Activated CD4-positive, alpha-beta T cell treated with anti-CD3 and anti-CD28 coated beads for 36 hours (primary cell): ENCODE measurements at regions not wholly inside any gene's neighbourhood (a gene's known extent, or its start where the extent isn't known, plus 50 kb on each side); places are given as distances from the start of the nearest gene placed in this dataset.

ENCODE experiments used
- ATAC-seq: fragments of 200-7000 bp; cut with Tn5 transposase; one replicate; pipeline ENCODE4 v1.10.0; 2021; ENCODE audit warnings: mild to moderate bottlenecking, moderate library complexity
- CTCF ChIA-PET: fragments of 350-600 bp; sonication (Branson Sonifier 250); formaldehyde crosslinking; loops from one replicate; lab custom pipeline; 2021; ENCODE audit warnings: antibody characterized with exemption; lab: Charles Lee
- POLR2A ChIA-PET: fragments of 350-600 bp; sonication (Branson Sonifier 250); formaldehyde crosslinking; loops from one replicate; lab custom pipeline; 2021; ENCODE audit warnings: antibody characterized with exemption, inconsistent platforms; lab: Charles Lee
- DNase-seq: peaks from one replicate; pipeline ENCODE4 v3.0.0-alpha.2; 2020
- H3K27ac Mint-ChIP-seq: one replicate; pipeline ENCODE4 v1.8.0; 2021; ENCODE audit warnings: mixed read lengths
- H3K27me3 Mint-ChIP-seq: one replicate; pipeline ENCODE4 v1.8.0; 2021; ENCODE audit warnings: mixed read lengths
- H3K36me3 Mint-ChIP-seq: one replicate; pipeline ENCODE4 v1.8.0; 2021; ENCODE audit warnings: low read depth, mixed read lengths
- H3K4me1 Mint-ChIP-seq: one replicate; pipeline ENCODE4 v1.8.0; 2021; ENCODE audit warnings: mixed read lengths
- H3K4me3 Mint-ChIP-seq: one replicate; pipeline ENCODE4 v1.8.0; 2021; ENCODE audit warnings: mild to moderate bottlenecking, moderate library complexity, mixed read lengths
- H3K9me3 Mint-ChIP-seq: one replicate; pipeline ENCODE4 v1.8.0; 2021; ENCODE audit warnings: low read depth, mixed read lengths
- intact Hi-C, 2 experiments: fragments of 100-400 bp; cut with DNase I in 1 of 2; cut with micrococcal nuclease in 1 of 2; formaldehyde crosslinking; loops; one replicate each; pipeline versions ENCODE4 v1.14.2 to v1.15.1; 2022 to 2024; cut with DNase I, micrococcal nuclease

DNA sequence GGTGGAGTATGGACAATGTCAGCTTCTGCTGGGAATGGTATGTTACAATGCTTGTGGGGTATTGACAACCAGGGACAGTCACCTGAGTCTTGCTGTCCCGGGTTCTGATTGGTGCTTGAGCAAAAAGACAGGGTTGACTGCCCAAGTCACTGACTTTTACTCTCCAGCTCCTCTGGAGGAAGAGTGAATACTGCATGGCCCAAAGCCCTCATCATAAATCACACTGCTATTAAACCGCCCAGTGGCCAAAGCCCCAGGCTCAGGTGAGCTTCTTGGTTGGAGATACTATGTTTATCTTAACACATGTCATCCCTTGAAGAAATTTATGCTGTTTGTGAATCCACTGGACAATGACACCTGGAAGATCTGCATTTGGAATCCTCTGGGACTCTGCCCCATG lies 90.0 kb upstream of the IGFBP3 start:
- DNase-seq (no peak), ATAC-seq (no peak)
- Mint-ChIP-seq H3K4me1 (no peaks in the 10 kb centered on the region), H3K4me3 (no peak overlapping the region), H3K27ac (no peak overlapping the region), H3K27me3 (peaks cover 2% of the 10 kb centered on the region), H3K9me3 (peaks cover 9% of the 10 kb centered on the region), H3K36me3 (peaks cover 2% of the 10 kb centered on the region)
- intact Hi-C loops: no loop called here
- CTCF ChIA-PET: interaction anchor here (1.0 kb wide), 1 partner anchor 9 kb away, joined by 3 read pairs; no protein-coding TSS in a partner anchor
- POLR2A ChIA-PET: no interaction called here

- CTCF ChIA-PET: interaction anchor here (0.7 kb wide), 1 partner anchor 43 kb away, joined by 3 read pairs; no protein-coding TSS in a partner anchor
- Mint-ChIP-seq H3K27me3 (peaks cover 2% of the 10 kb centered on the region), H3K4me1 (no peaks in the 10 kb centered on the region), H3K27ac (no peak overlapping the region), H3K9me3 (peaks cover 9% of the 10 kb centered on the region), H3K4me3 (no peak overlapping the region), H3K36me3 (peaks cover 2% of the 10 kb centered on the region)
- no peak for DNase-seq
- no peak for ATAC-seq
- intact Hi-C loops: no loop called here
- POLR2A ChIA-PET: no interaction called here
Measured at GRCh38 chr7:46009211-46009610, 88.1 kb upstream of the IGFBP3 start.

- Mint-ChIP-seq H3K27ac (no peak overlapping the region), H3K27me3 (no peaks in the 10 kb centered on the region), H3K9me3 (peaks cover 8% of the 10 kb centered on the region), H3K4me3 (no peak overlapping the region), H3K36me3 (peaks cover 2% of the 10 kb centered on the region), H3K4me1 (no peaks in the 10 kb centered on the region)
- DNase-seq (no peak), ATAC-seq (no peak)
- ChIA-PET POLR2A (no interaction called here), CTCF (interaction anchor here (0.6 kb wide), 1 partner anchor 45 kb away, joined by 3 read pairs; no protein-coding TSS in a partner anchor)
- intact Hi-C loops: no loop called here
Measured at GRCh38 chr7:46007990-46008643, 87.0 kb upstream of the IGFBP3 start.

- H3K9me3 Mint-ChIP-seq: peaks cover 6% of the 10 kb centered on the region
- ATAC-seq (no peak), DNase-seq (no peak)
- no peaks in the 10 kb centered on the region for H3K4me1 Mint-ChIP-seq
- no peaks in the 10 kb centered on the region for H3K27me3 Mint-ChIP-seq
- intact Hi-C loops: no loop called here
- ChIA-PET POLR2A (no interaction called here), CTCF (no interaction called here)
- peaks cover 2% of the 10 kb centered on the region for H3K36me3 Mint-ChIP-seq
- no peak overlapping the region for H3K4me3 Mint-ChIP-seq
- no peak overlapping the region for H3K27ac Mint-ChIP-seq
Measured at GRCh38 chr7:46007194-46007593, 86.1 kb upstream of the IGFBP3 start.

GRCh38 chr7:46006723-46007122 lies 85.7 kb upstream of the IGFBP3 start:
- ATAC-seq (no peak), DNase-seq (no peak)
- Mint-ChIP-seq H3K27me3 (no peaks in the 10 kb centered on the region), H3K4me1 (no peaks in the 10 kb centered on the region), H3K36me3 (peaks cover 2% of the 10 kb centered on the region), H3K9me3 (peaks cover 5% of the 10 kb centered on the region), H3K4me3 (no peak overlapping the region), H3K27ac (no peak overlapping the region)
- intact Hi-C loops: no loop called here
- ChIA-PET CTCF (no interaction called here), POLR2A (no interaction called here)

GRCh38 chr7:46006212-46006611 lies 85.1 kb upstream of the IGFBP3 start:
- DNase-seq: no peak
- H3K4me3 Mint-ChIP-seq: no peak overlapping the region
- no peaks in the 10 kb centered on the region for H3K27me3 Mint-ChIP-seq
- H3K36me3 Mint-ChIP-seq: peaks cover 2% of the 10 kb centered on the region
- ChIA-PET CTCF (no interaction called here), POLR2A (no interaction called here)
- peaks cover 5% of the 10 kb centered on the region for H3K9me3 Mint-ChIP-seq
- H3K4me1 Mint-ChIP-seq: no peaks in the 10 kb centered on the region
- no peak for ATAC-seq
- no peak overlapping the region for H3K27ac Mint-ChIP-seq
- intact Hi-C loops: no loop called here

- ChIA-PET POLR2A (no interaction called here), CTCF (no interaction called here)
- ATAC-seq (no peak), DNase-seq (no peak)
- intact Hi-C loops: no loop called here
- Mint-ChIP-seq H3K27ac (no peak overlapping the region), H3K36me3 (peaks cover 3% of the 10 kb centered on the region), H3K4me3 (no peak overlapping the region), H3K27me3 (no peaks in the 10 kb centered on the region), H3K9me3 (peaks cover 6% of the 10 kb centered on the region), H3K4me1 (no peaks in the 10 kb centered on the region)
Measured at GRCh38 chr7:46004965-46005364, 83.9 kb upstream of the IGFBP3 start.

GRCh38 chr7:46003896-46004875 lies 83.1 kb upstream of the IGFBP3 start:
- CTCF ChIA-PET: no interaction called here
- Mint-ChIP-seq H3K27ac (no peak overlapping the region), H3K27me3 (no peaks in the 10 kb centered on the region), H3K4me3 (no peak overlapping the region), H3K9me3 (peaks cover 4% of the 10 kb centered on the region), H3K4me1 (no peaks in the 10 kb centered on the region), H3K36me3 (peaks cover 4% of the 10 kb centered on the region)
- no peak for ATAC-seq
- DNase-seq: no peak
- intact Hi-C loops: no loop called here
- POLR2A ChIA-PET: no interaction called here

- H3K36me3 Mint-ChIP-seq: peaks cover 8% of the 10 kb centered on the region
Measured at GRCh38 chr7:46003161-46003560, 82.1 kb upstream of the IGFBP3 start.

DNA sequence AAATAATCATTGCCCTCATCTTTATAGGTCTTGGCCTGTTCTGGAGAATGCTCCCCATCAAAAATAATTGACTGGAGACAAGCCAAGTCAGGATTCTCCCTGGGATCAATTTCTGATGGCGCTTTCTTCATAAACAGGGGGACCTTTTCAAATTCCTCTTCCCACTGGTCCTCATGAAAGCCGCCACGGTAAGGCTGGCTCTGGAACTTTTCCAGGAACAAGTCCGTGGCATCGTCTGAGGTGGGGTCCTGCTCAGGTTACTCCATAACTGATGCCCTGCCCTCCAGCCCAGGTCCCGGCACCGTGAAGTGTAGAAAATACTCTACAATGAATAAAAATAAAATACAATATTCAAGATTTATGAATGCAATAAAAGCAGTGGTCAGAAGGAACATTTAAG lies 79.4 kb upstream of the IGFBP3 start:
- H3K4me3 Mint-ChIP-seq: no peak overlapping the region
- peaks cover 13% of the 10 kb centered on the region for H3K9me3 Mint-ChIP-seq
- no peak for DNase-seq
- ChIA-PET POLR2A (no interaction called here), CTCF (no interaction called here)
- no peaks in the 10 kb centered on the region for H3K4me1 Mint-ChIP-seq
- intact Hi-C loops: no loop called here
- no peaks in the 10 kb centered on the region for H3K27me3 Mint-ChIP-seq
- peaks cover 17% of the 10 kb centered on the region for H3K36me3 Mint-ChIP-seq
- ATAC-seq: no peak
- H3K27ac Mint-ChIP-seq: no peak overlapping the region

More at GRCh38 chr7:46003161-46003560, 82.1 kb upstream of the IGFBP3 start:
- CTCF ChIA-PET: no interaction called here
- no peaks in the 10 kb centered on the region for H3K27me3 Mint-ChIP-seq
- DNase-seq (no peak), ATAC-seq (no peak)
- intact Hi-C loops: no loop called here
- H3K4me3 Mint-ChIP-seq: no peak overlapping the region
- POLR2A ChIA-PET: no interaction called here
- H3K9me3 Mint-ChIP-seq: peaks cover 5% of the 10 kb centered on the region
- no peaks in the 10 kb centered on the region for H3K4me1 Mint-ChIP-seq
- no peak overlapping the region for H3K27ac Mint-ChIP-seq

DNA sequence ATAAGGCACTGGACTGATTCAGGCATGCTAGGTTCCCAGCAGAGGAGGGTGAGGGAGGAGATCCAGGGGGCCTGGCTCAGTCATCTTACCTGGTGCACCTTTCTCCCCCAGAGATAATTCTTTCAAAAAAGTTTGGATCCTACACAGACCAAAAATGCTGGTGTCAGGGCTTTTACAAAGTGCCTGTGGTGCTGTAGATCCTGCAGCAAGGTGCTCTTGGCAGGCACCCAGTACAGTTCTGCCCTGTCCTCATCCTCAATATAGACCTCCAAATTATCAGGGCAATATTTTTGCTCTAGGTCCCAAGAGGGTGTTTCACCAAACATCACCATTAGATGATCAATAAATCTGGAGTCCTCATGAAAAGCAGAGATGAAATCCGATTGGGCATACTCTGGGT lies 78.5 kb upstream of the IGFBP3 start:
- Mint-ChIP-seq H3K27ac (no peak overlapping the region), H3K4me1 (no peaks in the 10 kb centered on the region), H3K36me3 (peaks cover 19% of the 10 kb centered on the region), H3K9me3 (peaks cover 16% of the 10 kb centered on the region), H3K27me3 (no peaks in the 10 kb centered on the region), H3K4me3 (no peak overlapping the region)
- intact Hi-C loops: no loop called here
- DNase-seq (no peak), ATAC-seq (no peak)
- CTCF ChIA-PET: no interaction called here
- POLR2A ChIA-PET: no interaction called here

- POLR2A ChIA-PET: no interaction called here
- intact Hi-C loops: no loop called here
Measured at GRCh38 chr7:45998506-45998905, 77.4 kb upstream of the IGFBP3 start.

More at GRCh38 chr7:45998506-45998905, 77.4 kb upstream of the IGFBP3 start:
- no peak for ATAC-seq
- Mint-ChIP-seq H3K4me3 (no peak overlapping the region), H3K4me1 (no peaks in the 10 kb centered on the region), H3K9me3 (peaks cover 19% of the 10 kb centered on the region), H3K27ac (no peak overlapping the region), H3K36me3 (peaks cover 28% of the 10 kb centered on the region), H3K27me3 (no peaks in the 10 kb centered on the region)
- DNase-seq: no peak
- CTCF ChIA-PET: no interaction called here
